Endothelial cell of umbilical vein (primary cell): ENCODE measurements at regions not wholly inside any gene's neighbourhood (a gene's known extent, or its start where the extent isn't known, plus 50 kb on each side); places are given as distances from the start of the nearest gene placed in this dataset.

Source experiments
- BruUV-seq: library from RNA; stranded (reverse); fragments of 400-500 nt; replicated peaks from 2 replicates; lab custom pipeline; 2021; lab: Mats Ljungman, UMichigan
- CTCF ChIA-PET: fragments of 300-600, 350-600 bp; sonication (Branson Sonifier 250); formaldehyde crosslinking; loops from one replicate; lab custom pipeline; 2021; ENCODE audit warnings: antibody characterized with exemption, inconsistent platforms; lab: Charles Lee
- POLR2A ChIA-PET: fragments of 300-600, 350-600 bp; sonication (Branson Sonifier 250); formaldehyde crosslinking; loops from one replicate; lab custom pipeline; 2021; ENCODE audit warnings: antibody characterized with exemption, inconsistent platforms; lab: Charles Lee
- DNase-seq: peaks from one replicate; pipeline ENCODE4 v3.0.0-alpha.2; 2011; ENCODE audit warnings: low read depth, low spot score
- FAIRE-seq: peaks from 2 replicates; lab custom pipeline; 2011; peaks lifted over from hg19 to GRCh38; lab: Jason Lieb, UNC
- H2AFZ ChIP-seq: 2 replicates; pipeline ENCODE4 v1.6.0; 2012; ENCODE audit warnings: low read depth, low read length, control low read depth, inconsistent platforms
- H3K27ac ChIP-seq: 2 replicates; pipeline ENCODE4 v1.5.1; 2011; ENCODE audit warnings: low read depth, mild to moderate bottlenecking, control low read depth, low read length, moderate library complexity; ENCODE audit not compliant: insufficient read depth
- H3K27me3 ChIP-seq, 2 experiments: 2 replicates each; pipeline versions ENCODE4 v1.6.0 to v1.6.1; 2011; ENCODE audit warnings: low read length in 2 of 2, mixed read lengths in 1 of 2; ENCODE audit not compliant: control insufficient read depth in 2 of 2, insufficient read depth in 2 of 2
- H3K36me3 ChIP-seq, 2 experiments: 2 replicates in 1 of 2; 3 replicates in 1 of 2; pipeline ENCODE4 v1.5.1; 2011; ENCODE audit warnings: low read length in 2 of 2, mild to moderate bottlenecking in 1 of 2, moderate library complexity in 1 of 2; ENCODE audit not compliant: control insufficient read depth in 2 of 2, insufficient read depth in 2 of 2; ENCODE audit errors: extremely low read depth in 1 of 2
- H3K4me1 ChIP-seq: 3 replicates; pipeline ENCODE4 v1.5.1; 2011; ENCODE audit warnings: mild to moderate bottlenecking, low read length; ENCODE audit not compliant: control insufficient read depth, insufficient read depth; ENCODE audit errors: extremely low read depth
- H3K4me2 ChIP-seq: 2 replicates; pipeline ENCODE4 v1.6.1; 2011; ENCODE audit warnings: low read length, control low read depth, mixed read lengths; ENCODE audit not compliant: insufficient read depth
- H3K4me3 ChIP-seq, 3 experiments: fragments of 200-600 bp in 1 of 3; sonication (generic), shearing (Covaris generic) in 1 of 3; replicated peaks in 1 of 3; 2 replicates each; pipeline ENCODE4 v1.5.1; 2011 to 2016; ENCODE audit warnings: control low read depth in 3 of 3, low read length in 3 of 3, mild to moderate bottlenecking in 2 of 3, inconsistent platforms in 1 of 3, low read depth in 1 of 3, moderate library complexity in 1 of 3; ENCODE audit not compliant: insufficient read depth in 1 of 3
- H3K79me2 ChIP-seq: 2 replicates; pipeline ENCODE4 v1.6.0; 2012; ENCODE audit warnings: low read length, inconsistent platforms; ENCODE audit not compliant: control insufficient read depth, insufficient read depth
- H3K9ac ChIP-seq: replicated peaks from 2 replicates; pipeline ENCODE3; 2011; ENCODE audit warnings: low read length, control low read depth; ENCODE audit not compliant: insufficient read depth; ENCODE audit errors: extremely low read depth
- H3K9me1 ChIP-seq: replicated peaks from 3 replicates; pipeline ENCODE4 v1.6.0; 2011; ENCODE audit warnings: mild to moderate bottlenecking, low read length; ENCODE audit not compliant: control insufficient read depth, insufficient read depth; ENCODE audit errors: extremely low read depth
- H3K9me3 ChIP-seq: replicated peaks from 2 replicates; pipeline ENCODE4 v1.5.1; 2012; ENCODE audit warnings: low read length, inconsistent platforms; ENCODE audit not compliant: control insufficient read depth, insufficient read depth
- H4K20me1 ChIP-seq: replicated peaks from 2 replicates; pipeline ENCODE3; 2011; ENCODE audit warnings: mild to moderate bottlenecking, low read length; ENCODE audit not compliant: control insufficient read depth, insufficient read depth; ENCODE audit errors: extremely low read depth
- CTCF ChIP-seq, 2 donors: IDR thresholded peaks; 1 replicate in 1 of 2; 2 replicates in 1 of 2; pipeline ENCODE4 v1.5.1; 2011; ENCODE audit warnings: low read length in 2 of 2, mild to moderate bottlenecking in 2 of 2, moderate library complexity in 2 of 2, control low read depth in 1 of 2, inconsistent platforms in 1 of 2, low read depth in 1 of 2; ENCODE audit not compliant: insufficient read depth in 1 of 2; ENCODE audit errors: extremely low read depth in 1 of 2
- EZH2 ChIP-seq: IDR thresholded peaks from 2 replicates; pipeline ENCODE4 v1.6.1; 2012; ENCODE audit warnings: borderline replicate concordance, low read depth, mild to moderate bottlenecking, moderate library complexity, low read length, inconsistent platforms; ENCODE audit not compliant: severe bottlenecking
- FOS ChIP-seq: IDR thresholded peaks from 2 replicates; pipeline ENCODE4 v1.6.1; 2011; ENCODE audit warnings: mild to moderate bottlenecking, low read length, moderate library complexity, borderline replicate concordance; ENCODE audit not compliant: insufficient read depth
- GATA2 ChIP-seq: IDR thresholded peaks from 2 replicates; pipeline ENCODE4 v1.7.0; 2011; ENCODE audit warnings: low read depth, mild to moderate bottlenecking, moderate library complexity, mixed read lengths, low read length; ENCODE audit not compliant: insufficient read length, insufficient read depth
- JUN ChIP-seq: IDR thresholded peaks from 2 replicates; pipeline ENCODE4 v1.6.1; 2011; ENCODE audit warnings: borderline replicate concordance, low read depth; ENCODE audit not compliant: insufficient read length, insufficient read depth
- MAX ChIP-seq: IDR thresholded peaks from 2 replicates; pipeline ENCODE4 v1.6.1; 2011; ENCODE audit not compliant: insufficient read depth, insufficient read length
- MYC ChIP-seq: IDR thresholded peaks from one replicate; pipeline ENCODE4 v1.6.1; 2011; ENCODE audit warnings: mild to moderate bottlenecking, low read depth, low read length
- POLR2A ChIP-seq: IDR thresholded peaks from 2 replicates; pipeline ENCODE4 v1.6.1; 2012; ENCODE audit warnings: low read depth, mild to moderate bottlenecking, control low read depth, low read length
- POLR2AphosphoS5 ChIP-seq: IDR thresholded peaks from 2 replicates; pipeline ENCODE4 v1.6.1; 2012; ENCODE audit warnings: low read depth, mild to moderate bottlenecking, control low read depth, low read length, moderate library complexity; ENCODE audit not compliant: insufficient read depth
- dilution Hi-C: fragments of 300-500 bp; cut with MboI; formaldehyde crosslinking; loops from one replicate; pipeline ENCODE4 v1.15.0; 2019; ENCODE audit warnings: low sequenced_read_pairs; ENCODE audit not compliant: extremely low pct_ligation_motif_present
- intact Hi-C: fragments of 100-400 bp; cut with micrococcal nuclease; formaldehyde crosslinking; loops from one replicate; pipeline ENCODE4 v1.10.0; 2022

GRCh38 chr3:154926721-154927120 lies 153.4 kb upstream of the MME start:
- no peaks in the 10 kb centered on the region for H3K9me3 ChIP-seq
- ChIA-PET POLR2A (no interaction called here), CTCF (interaction anchor here (2.0 kb wide), 1 partner anchor 23 kb away, joined by 5 read pairs; no protein-coding TSS in a partner anchor)
- dilution Hi-C loops (no loop called here), intact Hi-C loops (no loop called here)
- H3K4me1 ChIP-seq: no peaks in the 10 kb centered on the region
- FAIRE-seq (no peak), DNase-seq (no peak)
- H3K27ac ChIP-seq: no peak overlapping the region
- H3K36me3 ChIP-seq: no peaks in the 10 kb centered on the region
- no peaks in the 10 kb centered on the region for H4K20me1 ChIP-seq
- TF ChIP-seq JUN (no peak), CTCF (IDR thresholded peaks at IDR 0.05; ENCODE audit: extremely low read depth in 1 of 2, insufficient read depth in 1 of 2, low read depth in 1 of 2, low read length in 2 of 2) (no peak), FOS (no peak), GATA2 (no peak), POLR2A (no peak), EZH2 (no peak), MYC (no peak), POLR2AphosphoS5 (no peak), MAX (no peak)
- no peak overlapping the region for H3K9ac ChIP-seq
- H3K4me2 ChIP-seq: no peak overlapping the region
- no peak overlapping the region for H3K4me3 ChIP-seq
- no peaks in the 10 kb centered on the region for H3K79me2 ChIP-seq
- H3K27me3 ChIP-seq: no peaks in the 10 kb centered on the region
- H3K9me1 ChIP-seq: no peaks in the 10 kb centered on the region
- no peak overlapping the region for H2AFZ ChIP-seq
- no TSS peak for BruUV-seq
